ENCODE measurements at regions not wholly inside any gene's neighbourhood (a gene's known extent, or its start where the extent isn't known, plus 50 kb on each side); places are given as distances from the start of the nearest gene placed in this dataset.

GRCh38 chr1:79457562-79458224 lies 451.2 kb upstream of the ADGRL4 start:
- Histone ChIP-seq H3K36me3 (no peaks in the 10 kb centered on the region), H3K9me3 (no peaks in the 10 kb centered on the region), H3K27ac (no peak overlapping the region), H3K4me3 (no peak overlapping the region), H3K27me3 (no peaks in the 10 kb centered on the region), H3K4me1 (no peaks in the 10 kb centered on the region)
- TF ChIP-seq CTCF (IDR thresholded peaks at IDR 0.05), result no peak
- no peak for DNase-seq

GRCh38 chr1:79448426-79448825 lies 441.9 kb upstream of the ADGRL4 start:
- no peak for DNase-seq
- Histone ChIP-seq H3K4me1 (no peaks in the 10 kb centered on the region), H3K27ac (no peak overlapping the region), H3K36me3 (no peaks in the 10 kb centered on the region), H3K27me3 (no peaks in the 10 kb centered on the region), H3K9me3 (no peaks in the 10 kb centered on the region), H3K4me3 (no peak overlapping the region)
- TF ChIP-seq POLR2A (IDR thresholded peaks at IDR 0.05) (no peak), CTCF (IDR thresholded peaks at IDR 0.05) (no peak)

DNA sequence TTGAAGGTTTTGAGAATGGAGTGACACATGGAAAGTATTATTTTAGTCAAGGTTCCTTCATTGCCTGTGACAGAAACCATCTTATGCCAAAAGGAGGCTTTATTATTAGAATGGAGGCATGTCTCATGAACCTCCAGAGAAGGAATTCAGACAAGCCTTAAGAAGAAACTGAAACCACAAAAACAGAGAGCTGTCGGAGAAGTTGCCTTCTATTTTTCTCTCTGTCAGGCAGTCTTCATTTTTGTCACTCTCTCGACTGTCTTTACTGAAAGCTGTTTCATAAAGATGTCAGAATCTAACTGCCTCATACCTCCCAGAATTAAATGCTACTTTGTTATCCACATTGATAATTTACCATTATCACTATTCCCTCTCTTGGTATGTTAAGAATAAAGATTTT lies 434.7 kb upstream of the ADGRL4 start:
- no peaks in the 10 kb centered on the region for H3K4me1 ChIP-seq
- H3K27ac ChIP-seq, result no peak overlapping the region
- H3K27me3 ChIP-seq, result no peaks in the 10 kb centered on the region
- DNase-seq, result no peak
- TF ChIP-seq POLR2A (IDR thresholded peaks at IDR 0.05) (no peak), CTCF (IDR thresholded peaks at IDR 0.05) (no peak)
- no peaks in the 10 kb centered on the region for H3K9me3 ChIP-seq
- H3K4me3 ChIP-seq, result no peak overlapping the region
- no peaks in the 10 kb centered on the region for H3K36me3 ChIP-seq

GRCh38 chr1:79437540-79437939 lies 431.0 kb upstream of the ADGRL4 start:
- no peak for DNase-seq
- Histone ChIP-seq H3K4me1 (no peaks in the 10 kb centered on the region), H3K27ac (no peak overlapping the region), H3K27me3 (no peaks in the 10 kb centered on the region), H3K36me3 (no peaks in the 10 kb centered on the region), H3K4me3 (no peak overlapping the region), H3K9me3 (no peaks in the 10 kb centered on the region)
- no peak for TF ChIP-seq POLR2A (IDR thresholded peaks at IDR 0.05)
- no peak for TF ChIP-seq CTCF (IDR thresholded peaks at IDR 0.05)

DNA sequence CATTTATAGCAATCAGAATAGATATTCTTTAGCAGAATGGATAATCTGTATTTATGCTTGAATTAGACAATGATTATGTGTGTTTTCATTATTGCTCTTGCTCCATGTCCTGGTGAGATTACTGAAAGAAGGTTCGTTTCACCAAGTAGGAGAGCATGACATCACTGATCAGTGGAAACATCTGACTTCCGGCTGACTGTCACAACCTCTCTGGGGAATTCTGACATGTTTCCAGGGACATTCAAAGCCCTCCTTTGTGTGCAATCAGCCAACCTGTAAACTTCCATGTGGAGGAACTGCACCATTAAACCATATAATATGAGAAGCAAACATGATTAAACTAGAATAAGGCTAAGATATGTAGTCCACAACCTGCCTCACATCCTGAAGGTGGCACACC lies 424.8 kb upstream of the ADGRL4 start:
- Histone ChIP-seq H3K4me3 (no peak overlapping the region), H3K4me1 (no peaks in the 10 kb centered on the region), H3K36me3 (no peaks in the 10 kb centered on the region), H3K27ac (no peak overlapping the region), H3K9me3 (no peaks in the 10 kb centered on the region), H3K27me3 (no peaks in the 10 kb centered on the region)
- no peak for DNase-seq
- TF ChIP-seq CTCF (IDR thresholded peaks at IDR 0.05) (no peak), POLR2A (IDR thresholded peaks at IDR 0.05) (no peak)

GRCh38 chr1:79430437-79430836 lies 423.9 kb upstream of the ADGRL4 start:
- DNase-seq, result no peak
- no peak overlapping the region for H3K4me3 ChIP-seq
- no peak overlapping the region for H3K27ac ChIP-seq
- TF ChIP-seq CTCF (IDR thresholded peaks at IDR 0.05) (no peak), POLR2A (IDR thresholded peaks at IDR 0.05) (no peak)
- H3K27me3 ChIP-seq, result no peaks in the 10 kb centered on the region
- no peaks in the 10 kb centered on the region for H3K36me3 ChIP-seq
- no peaks in the 10 kb centered on the region for H3K9me3 ChIP-seq
- no peaks in the 10 kb centered on the region for H3K4me1 ChIP-seq
